GM12874 (cell line): ENCODE measurements at regions not wholly inside any gene's neighbourhood (a gene's known extent, or its start where the extent isn't known, plus 50 kb on each side); places are given as distances from the start of the nearest gene placed in this dataset.

Experiments used
- CTCF ChIP-seq: IDR thresholded peaks from 2 replicates; pipeline ENCODE4 v1.5.1; 2011; ENCODE audit warnings: low read depth, mild to moderate bottlenecking, control low read depth, low read length, moderate library complexity; ENCODE audit not compliant: insufficient read depth

DNA sequence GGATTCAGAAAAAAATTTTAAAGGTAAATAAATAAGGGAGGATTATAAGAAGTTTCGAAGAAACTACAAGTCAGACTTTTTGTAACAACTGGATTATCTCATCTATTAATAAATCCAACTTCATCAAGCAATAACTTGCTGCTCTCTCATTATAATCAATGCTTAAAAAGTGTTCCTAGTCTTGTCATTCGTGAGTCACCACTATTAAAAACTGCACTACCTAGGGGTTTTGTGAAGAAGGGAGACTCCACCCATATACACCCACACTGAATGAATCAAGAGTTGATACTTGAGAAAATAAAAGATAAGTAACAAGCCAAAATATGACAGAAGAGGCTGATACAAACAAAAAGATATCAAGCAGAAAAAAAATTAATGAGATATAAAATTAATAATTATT is 360.5 kb downstream of the ZNF674 start:
- no peak for TF ChIP-seq CTCF

DNA sequence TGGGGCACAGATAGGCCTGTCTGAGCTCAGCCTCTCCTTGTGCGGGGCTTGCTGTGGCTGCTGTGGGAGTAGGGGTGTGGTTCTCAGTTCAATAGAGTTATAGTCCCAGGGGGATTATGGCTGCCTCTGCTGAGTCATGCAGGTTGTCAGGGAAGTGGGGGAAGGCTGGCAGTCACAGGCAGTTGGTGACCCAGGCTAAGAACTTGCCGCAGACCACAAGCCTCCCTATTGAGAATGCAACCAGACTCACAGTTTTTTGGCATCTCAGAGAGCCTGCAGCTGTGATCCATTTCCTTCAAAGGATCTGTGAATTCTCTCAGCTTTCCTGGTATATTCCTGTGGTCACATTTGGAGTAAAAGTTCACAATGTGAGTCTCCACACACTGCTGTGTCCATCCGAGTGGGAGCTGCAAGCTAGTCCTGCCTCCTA is 364.9 kb downstream of the ZNF674 start:
- TF ChIP-seq CTCF = no peak

- TF ChIP-seq CTCF = no peak
Measured at GRCh38 chrX:46179748-46180147, 365.5 kb downstream of the ZNF674 start.

GRCh38 chrX:46178763-46179162 is 366.5 kb downstream of the ZNF674 start:
- TF ChIP-seq CTCF = no peak

DNA sequence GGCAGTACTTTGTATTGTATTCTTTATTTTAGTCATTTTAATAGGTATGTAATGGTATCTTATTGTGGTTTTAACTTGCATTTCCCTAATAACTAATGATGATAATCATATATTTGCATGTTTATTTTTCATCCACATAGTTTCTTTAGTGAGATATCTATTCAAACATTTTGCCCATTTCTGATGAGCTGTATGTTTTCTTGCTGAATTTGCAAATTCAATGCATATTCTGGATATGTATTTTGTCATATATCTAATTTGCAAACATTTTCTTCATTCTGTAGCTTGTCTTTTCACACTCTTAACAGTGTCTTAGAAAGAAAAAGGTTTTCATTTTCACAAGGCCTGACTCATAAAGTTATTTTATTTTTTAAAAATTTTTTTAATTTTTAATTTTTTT is 372.1 kb downstream of the ZNF674 start:
- TF ChIP-seq CTCF = no peak

DNA sequence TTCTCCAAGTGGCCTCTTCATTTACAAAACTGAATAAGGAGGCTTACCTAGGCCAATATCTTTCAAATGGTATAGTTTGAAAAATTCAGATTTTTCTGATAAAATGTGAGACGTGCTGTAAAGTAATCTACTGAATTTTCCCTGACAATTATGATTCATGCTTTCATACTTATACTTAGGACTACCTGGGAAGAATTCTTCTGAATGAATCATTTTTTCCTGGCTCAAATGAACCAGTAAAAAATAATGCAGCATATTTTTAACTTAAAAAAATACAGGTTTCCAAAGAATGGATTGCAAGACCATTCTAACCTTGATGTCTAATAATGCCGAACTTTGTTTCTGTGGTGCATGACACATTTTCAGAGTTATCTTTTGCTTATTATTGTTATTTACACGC is 375.4 kb downstream of the ZNF674 start:
- TF ChIP-seq CTCF = no peak

GRCh38 chrX:46168254-46168653 is 377.0 kb downstream of the ZNF674 start:
- TF ChIP-seq CTCF = no peak

GRCh38 chrX:46165866-46166265 is 379.4 kb downstream of the ZNF674 start:
- TF ChIP-seq CTCF = no peak
